HFF-Myc (cell line): ENCODE measurements at regions not wholly inside any gene's neighbourhood (a gene's known extent, or its start where the extent isn't known, plus 50 kb on each side); places are given as distances from the start of the nearest gene placed in this dataset.

Experiments used
- DNase-seq: peaks from one replicate; pipeline ENCODE4 v3.0.0-alpha.2; 2011; ENCODE audit warnings: low read depth; ENCODE audit errors: extremely low read depth
- H3K4me3 ChIP-seq: replicated peaks from 2 replicates; pipeline ENCODE4 v1.5.1; 2011; ENCODE audit warnings: low read depth, mild to moderate bottlenecking, control low read depth, low read length
- CTCF ChIP-seq: IDR thresholded peaks from 2 replicates; pipeline ENCODE4 v1.5.1; 2012; ENCODE audit warnings: mild to moderate bottlenecking, low read depth, low read length, control low read depth; ENCODE audit errors: missing control alignments

DNA sequence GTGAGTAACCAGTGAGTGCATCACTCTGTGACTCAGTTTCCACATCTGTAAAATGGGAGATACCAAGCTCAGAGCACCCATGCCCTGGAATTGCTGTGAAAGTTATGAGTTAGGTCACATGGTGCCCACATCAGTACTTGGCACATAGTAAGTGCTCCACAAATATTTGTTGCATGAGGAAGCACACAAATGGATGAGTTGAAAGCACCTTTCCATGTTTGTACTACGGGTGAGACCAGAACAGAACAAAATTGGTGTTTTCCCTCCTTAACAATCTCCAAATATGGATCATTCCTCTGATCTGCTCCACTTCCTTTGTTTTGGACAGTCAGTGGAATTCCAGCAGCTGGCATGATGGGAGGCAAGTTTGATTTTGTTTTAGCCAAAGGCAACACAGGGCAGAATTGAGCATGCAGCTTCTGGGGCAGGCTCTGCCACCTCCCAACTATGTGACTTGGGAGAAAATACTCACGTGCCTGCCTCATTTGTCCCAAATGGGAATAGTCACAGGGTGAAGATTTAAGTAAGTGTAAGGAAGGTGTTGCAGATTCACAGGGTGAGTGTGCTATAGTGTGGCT, 503.7 kb upstream of the SULF2 start:
- no peak for DNase-seq
- TF ChIP-seq CTCF = no peak
- no peak overlapping the region for H3K4me3 ChIP-seq

GRCh38 chr20:48287552-48288170, 502.4 kb upstream of the SULF2 start:
- H3K4me3 ChIP-seq = no peak overlapping the region
- TF ChIP-seq CTCF = no peak
- no peak for DNase-seq

GRCh38 chr20:48287021-48287494, 501.8 kb upstream of the SULF2 start:
- TF ChIP-seq CTCF = no peak
- no peak overlapping the region for H3K4me3 ChIP-seq
- no peak for DNase-seq

- no peak for TF ChIP-seq CTCF
- no peak overlapping the region for H3K4me3 ChIP-seq
- DNase-seq = no peak
These were observed 501.3 kb upstream of the SULF2 start for GRCh38 chr20:48286601-48287000.

GRCh38 chr20:48285656-48286055, 500.4 kb upstream of the SULF2 start:
- no peak for TF ChIP-seq CTCF
- DNase-seq = no peak
- no peak overlapping the region for H3K4me3 ChIP-seq

DNA sequence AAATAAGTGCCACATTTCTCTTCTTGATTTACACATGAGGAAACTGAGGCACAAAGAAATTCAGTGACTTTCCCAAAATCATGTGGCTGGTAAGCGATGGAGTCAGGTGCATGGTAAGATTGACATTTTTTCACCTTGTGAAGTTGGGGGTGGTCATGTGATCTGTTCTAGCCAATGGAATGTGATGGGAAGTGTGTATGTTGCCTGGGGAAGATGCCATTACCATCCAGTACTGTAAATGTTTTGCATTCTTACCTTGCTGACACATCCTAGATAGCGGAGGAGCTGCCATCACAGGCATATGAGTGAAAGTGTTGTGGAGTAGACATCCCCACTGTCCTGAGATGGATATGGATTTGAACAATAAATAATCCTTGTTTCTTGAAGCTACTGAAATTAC, 499.6 kb upstream of the SULF2 start:
- TF ChIP-seq CTCF = no peak
- no peak for DNase-seq
- no peak overlapping the region for H3K4me3 ChIP-seq

DNA sequence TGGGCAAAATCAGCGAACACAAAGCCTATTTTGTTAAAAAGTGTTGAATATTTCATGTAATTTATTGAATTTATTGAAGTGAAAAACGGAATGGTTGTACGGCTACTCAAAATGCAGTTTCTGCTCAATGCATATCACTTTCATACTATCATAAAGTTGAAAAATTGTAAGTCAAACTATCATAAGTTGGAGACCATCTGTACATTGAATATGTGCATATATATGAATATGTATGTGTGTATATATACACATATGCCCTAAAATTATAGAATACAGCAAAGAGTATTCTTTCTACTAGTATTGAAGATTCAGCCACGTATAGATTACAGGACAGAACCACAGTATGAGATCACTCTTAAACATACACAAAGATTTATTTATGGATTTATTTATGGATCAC, 499.0 kb upstream of the SULF2 start:
- no peak for TF ChIP-seq CTCF
- no peak for DNase-seq
- H3K4me3 ChIP-seq = no peak overlapping the region
